ENCODE measurements at regions not wholly inside any gene's neighbourhood (a gene's known extent, or its start where the extent isn't known, plus 50 kb on each side); places are given as distances from the start of the nearest gene placed in this dataset.

- Mint-ChIP-seq H3K4me1 (ENCODE audit: low read depth) (no peaks in the 10 kb centered on the region), H3K27me3 (ENCODE audit: low read depth) (peaks cover 37% of the 10 kb centered on the region), H3K4me3 (no peak overlapping the region), H3K36me3 (ENCODE audit: low read depth) (no peaks in the 10 kb centered on the region), H3K9me3 (peaks cover 3% of the 10 kb centered on the region), H3K27ac (no peak overlapping the region)
Measured at GRCh38 chr9:1354606-1355005, 304.4 kb downstream of the DMRT2 start.

GRCh38 chr9:1355656-1356055, 305.5 kb downstream of the DMRT2 start:
- H3K36me3 Mint-ChIP-seq (ENCODE audit: low read depth): no peaks in the 10 kb centered on the region
- peaks cover 3% of the 10 kb centered on the region for H3K9me3 Mint-ChIP-seq
- peaks cover 37% of the 10 kb centered on the region for H3K27me3 Mint-ChIP-seq (ENCODE audit: low read depth)
- H3K4me3 Mint-ChIP-seq: no peak overlapping the region
- H3K27ac Mint-ChIP-seq: no peak overlapping the region
- no peaks in the 10 kb centered on the region for H3K4me1 Mint-ChIP-seq (ENCODE audit: low read depth)

GRCh38 chr9:1362845-1363244, 312.7 kb downstream of the DMRT2 start:
- peaks cover 16% of the 10 kb centered on the region for H3K36me3 Mint-ChIP-seq (ENCODE audit: low read depth)
- H3K27me3 Mint-ChIP-seq (ENCODE audit: low read depth): peaks cover 24% of the 10 kb centered on the region
- H3K9me3 Mint-ChIP-seq: peaks cover 19% of the 10 kb centered on the region
- no peak overlapping the region for H3K4me3 Mint-ChIP-seq
- H3K4me1 Mint-ChIP-seq (ENCODE audit: low read depth): peaks cover 8% of the 10 kb centered on the region
- no peak overlapping the region for H3K27ac Mint-ChIP-seq

GRCh38 chr9:1366276-1366675, 316.1 kb downstream of the DMRT2 start:
- peak overlapping the region; percentile 29 for H3K4me3 Mint-ChIP-seq
- peaks cover 11% of the 10 kb centered on the region for H3K4me1 Mint-ChIP-seq (ENCODE audit: low read depth)
- peaks cover 16% of the 10 kb centered on the region for H3K36me3 Mint-ChIP-seq (ENCODE audit: low read depth)
- no peak overlapping the region for H3K27ac Mint-ChIP-seq
- H3K9me3 Mint-ChIP-seq: peaks cover 19% of the 10 kb centered on the region
- H3K27me3 Mint-ChIP-seq (ENCODE audit: low read depth): peaks cover 9% of the 10 kb centered on the region

GRCh38 chr9:1369297-1369696, 319.1 kb downstream of the DMRT2 start:
- no peak overlapping the region for H3K4me3 Mint-ChIP-seq
- no peak overlapping the region for H3K27ac Mint-ChIP-seq
- H3K9me3 Mint-ChIP-seq: peaks cover 9% of the 10 kb centered on the region
- H3K4me1 Mint-ChIP-seq (ENCODE audit: low read depth): peaks cover 9% of the 10 kb centered on the region
- H3K27me3 Mint-ChIP-seq (ENCODE audit: low read depth): peaks cover 17% of the 10 kb centered on the region
- H3K36me3 Mint-ChIP-seq (ENCODE audit: low read depth): peaks cover 13% of the 10 kb centered on the region

GRCh38 chr9:1373445-1373844, 323.3 kb downstream of the DMRT2 start:
- H3K4me1 Mint-ChIP-seq (ENCODE audit: low read depth): peaks cover 7% of the 10 kb centered on the region
- peaks cover 19% of the 10 kb centered on the region for H3K27me3 Mint-ChIP-seq (ENCODE audit: low read depth)
- no peak overlapping the region for H3K27ac Mint-ChIP-seq
- H3K9me3 Mint-ChIP-seq: no peaks in the 10 kb centered on the region
- no peak overlapping the region for H3K4me3 Mint-ChIP-seq
- H3K36me3 Mint-ChIP-seq (ENCODE audit: low read depth): no peaks in the 10 kb centered on the region

- peaks cover 2% of the 10 kb centered on the region for H3K27me3 Mint-ChIP-seq (ENCODE audit: low read depth)
- H3K4me3 Mint-ChIP-seq: no peak overlapping the region
- H3K36me3 Mint-ChIP-seq (ENCODE audit: low read depth): no peaks in the 10 kb centered on the region
- no peaks in the 10 kb centered on the region for H3K4me1 Mint-ChIP-seq (ENCODE audit: low read depth)
- H3K27ac Mint-ChIP-seq: no peak overlapping the region
- H3K9me3 Mint-ChIP-seq: no peaks in the 10 kb centered on the region
Measured at GRCh38 chr9:1383899-1384455, 333.8 kb downstream of the DMRT2 start.

GRCh38 chr9:1384816-1385215, 334.7 kb downstream of the DMRT2 start:
- Mint-ChIP-seq H3K4me1 (ENCODE audit: low read depth) (no peaks in the 10 kb centered on the region), H3K9me3 (no peaks in the 10 kb centered on the region), H3K4me3 (no peak overlapping the region), H3K27ac (no peak overlapping the region), H3K27me3 (ENCODE audit: low read depth) (no peaks in the 10 kb centered on the region), H3K36me3 (ENCODE audit: low read depth) (no peaks in the 10 kb centered on the region)

GRCh38 chr9:1386420-1386819, 336.3 kb downstream of the DMRT2 start:
- H3K27ac Mint-ChIP-seq: no peak overlapping the region
- H3K27me3 Mint-ChIP-seq (ENCODE audit: low read depth): no peaks in the 10 kb centered on the region
- H3K4me3 Mint-ChIP-seq: no peak overlapping the region
- no peaks in the 10 kb centered on the region for H3K4me1 Mint-ChIP-seq (ENCODE audit: low read depth)
- no peaks in the 10 kb centered on the region for H3K9me3 Mint-ChIP-seq
- H3K36me3 Mint-ChIP-seq (ENCODE audit: low read depth): no peaks in the 10 kb centered on the region

GRCh38 chr9:1388216-1388615, 338.1 kb downstream of the DMRT2 start:
- Mint-ChIP-seq H3K9me3 (no peaks in the 10 kb centered on the region), H3K27me3 (ENCODE audit: low read depth) (no peaks in the 10 kb centered on the region), H3K4me3 (no peak overlapping the region), H3K36me3 (ENCODE audit: low read depth) (no peaks in the 10 kb centered on the region), H3K4me1 (ENCODE audit: low read depth) (no peaks in the 10 kb centered on the region), H3K27ac (no peak overlapping the region)

- H3K4me3 Mint-ChIP-seq: no peak overlapping the region
- no peak overlapping the region for H3K27ac Mint-ChIP-seq
- H3K4me1 Mint-ChIP-seq (ENCODE audit: low read depth): no peaks in the 10 kb centered on the region
- no peaks in the 10 kb centered on the region for H3K9me3 Mint-ChIP-seq
- no peaks in the 10 kb centered on the region for H3K36me3 Mint-ChIP-seq (ENCODE audit: low read depth)
- no peaks in the 10 kb centered on the region for H3K27me3 Mint-ChIP-seq (ENCODE audit: low read depth)
Measured at GRCh38 chr9:1400983-1401382, 350.8 kb downstream of the DMRT2 start.

GRCh38 chr9:1404940-1405339, 354.8 kb downstream of the DMRT2 start:
- Mint-ChIP-seq H3K4me3 (no peak overlapping the region), H3K4me1 (ENCODE audit: low read depth) (no peaks in the 10 kb centered on the region), H3K27me3 (ENCODE audit: low read depth) (no peaks in the 10 kb centered on the region), H3K27ac (no peak overlapping the region), H3K9me3 (no peaks in the 10 kb centered on the region), H3K36me3 (ENCODE audit: low read depth) (no peaks in the 10 kb centered on the region)

- no peak overlapping the region for H3K4me3 Mint-ChIP-seq
- no peak overlapping the region for H3K27ac Mint-ChIP-seq
- H3K27me3 Mint-ChIP-seq (ENCODE audit: low read depth): peaks cover 4% of the 10 kb centered on the region
- peaks cover 5% of the 10 kb centered on the region for H3K4me1 Mint-ChIP-seq (ENCODE audit: low read depth)
- H3K36me3 Mint-ChIP-seq (ENCODE audit: low read depth): no peaks in the 10 kb centered on the region
- H3K9me3 Mint-ChIP-seq: no peaks in the 10 kb centered on the region
Measured at GRCh38 chr9:1411826-1412225, 361.7 kb downstream of the DMRT2 start.

GRCh38 chr9:1414711-1415131, 364.6 kb downstream of the DMRT2 start:
- no peaks in the 10 kb centered on the region for H3K9me3 Mint-ChIP-seq
- peaks cover 5% of the 10 kb centered on the region for H3K4me1 Mint-ChIP-seq (ENCODE audit: low read depth)
- no peaks in the 10 kb centered on the region for H3K36me3 Mint-ChIP-seq (ENCODE audit: low read depth)
- H3K27me3 Mint-ChIP-seq (ENCODE audit: low read depth): peaks cover 4% of the 10 kb centered on the region
- H3K4me3 Mint-ChIP-seq: no peak overlapping the region
- H3K27ac Mint-ChIP-seq: no peak overlapping the region

- Mint-ChIP-seq H3K4me1 (ENCODE audit: low read depth) (peaks cover 5% of the 10 kb centered on the region), H3K4me3 (no peak overlapping the region), H3K27ac (no peak overlapping the region), H3K9me3 (no peaks in the 10 kb centered on the region), H3K27me3 (ENCODE audit: low read depth) (peaks cover 4% of the 10 kb centered on the region), H3K36me3 (ENCODE audit: low read depth) (no peaks in the 10 kb centered on the region)
Measured at GRCh38 chr9:1415146-1415545, 365.0 kb downstream of the DMRT2 start.

- H3K36me3 Mint-ChIP-seq (ENCODE audit: low read depth): no peaks in the 10 kb centered on the region
Measured at GRCh38 chr9:1416261-1416660, 366.1 kb downstream of the DMRT2 start.

More at GRCh38 chr9:1416261-1416660, 366.1 kb downstream of the DMRT2 start:
- peaks cover 4% of the 10 kb centered on the region for H3K27me3 Mint-ChIP-seq (ENCODE audit: low read depth)
- H3K27ac Mint-ChIP-seq: no peak overlapping the region
- H3K4me1 Mint-ChIP-seq (ENCODE audit: low read depth): peaks cover 5% of the 10 kb centered on the region
- peaks cover under 1% of the 10 kb centered on the region for H3K9me3 Mint-ChIP-seq
- H3K4me3 Mint-ChIP-seq: no peak overlapping the region

Measured in T-helper 1 cell treated with Interleukin-12 subunit alpha and Interleukin-12 subunit beta and Interleukin-4 antibody, amounts not matched to agents 30 μg/mL and 1 μg/mL, for 36 hours (primary cell).